GM23248 (cell line): ENCODE measurements at regions not wholly inside any gene's neighbourhood (a gene's known extent, or its start where the extent isn't known, plus 50 kb on each side); places are given as distances from the start of the nearest gene placed in this dataset.

Source experiments
- DNase-seq: peaks from one replicate; pipeline ENCODE4 v3.0.0-alpha.2; 2015
- H2AFZ ChIP-seq: fragments of 200-600 bp; sonication (generic); 2 replicates; pipeline ENCODE4 v1.6.1; 2016; ENCODE audit warnings: antibody characterized with exemption
- H3F3A ChIP-seq: fragments of 200-600 bp; sonication (generic); 2 replicates; pipeline ENCODE4 v1.6.1; 2016; ENCODE audit warnings: mild to moderate bottlenecking, antibody characterized with exemption, mixed run types; ENCODE audit not compliant: insufficient read depth
- H3K27ac ChIP-seq: fragments of 200-600 bp; sonication (generic); 2 replicates; pipeline ENCODE4 v1.5.1; 2016; ENCODE audit warnings: mild to moderate bottlenecking
- H3K27me3 ChIP-seq: fragments of 200-600 bp; sonication (generic); replicated peaks from 2 replicates; pipeline ENCODE4 v1.6.1; 2016; ENCODE audit warnings: mild to moderate bottlenecking; ENCODE audit not compliant: insufficient read depth
- H3K36me3 ChIP-seq: fragments of 200-600 bp; sonication (generic); 2 replicates; pipeline ENCODE4 v1.6.1; 2016; ENCODE audit warnings: low read depth, mild to moderate bottlenecking
- H3K4me1 ChIP-seq: fragments of 200-600 bp; sonication (generic); 2 replicates; pipeline ENCODE4 v1.6.1; 2016; ENCODE audit warnings: mild to moderate bottlenecking; ENCODE audit not compliant: insufficient read depth
- H3K4me2 ChIP-seq: fragments of 200-600 bp; sonication (generic); one replicate; pipeline ENCODE4 v1.6.1; 2016; ENCODE audit warnings: mild to moderate bottlenecking; ENCODE audit not compliant: unreplicated experiment
- H3K4me3 ChIP-seq: fragments of 200-600 bp; sonication (generic); 2 replicates; pipeline ENCODE4 v1.5.1; 2016; ENCODE audit warnings: mild to moderate bottlenecking
- H3K79me2 ChIP-seq: fragments of 200-600 bp; sonication (generic); 2 replicates; pipeline ENCODE4 v1.6.1; 2016; ENCODE audit warnings: mild to moderate bottlenecking; ENCODE audit not compliant: insufficient read depth
- H3K9ac ChIP-seq: fragments of 200-600 bp; sonication (generic); 2 replicates; pipeline ENCODE4 v1.6.1; 2016; ENCODE audit warnings: mild to moderate bottlenecking
- H3K9me2 ChIP-seq: fragments of 200-600 bp; sonication (generic); 2 replicates; pipeline ENCODE4 v1.6.1; 2016; ENCODE audit warnings: mixed run types, mild to moderate bottlenecking, moderate library complexity; ENCODE audit not compliant: insufficient read depth
- H3K9me3 ChIP-seq: fragments of 200-600 bp; sonication (generic); one replicate; pipeline ENCODE4 v1.6.1; 2017; ENCODE audit warnings: low read depth
- H4K20me1 ChIP-seq: fragments of 200-600 bp; sonication (generic); 2 replicates; pipeline ENCODE4 v1.6.0; 2016; ENCODE audit not compliant: insufficient read depth
- EZH2 ChIP-seq: fragments of 200-600 bp; sonication (generic); IDR thresholded peaks from 2 replicates; pipeline ENCODE4 v1.6.1; 2018; ENCODE audit warnings: antibody characterized with exemption, mild to moderate bottlenecking; ENCODE audit not compliant: insufficient read depth, poor library complexity, severe bottlenecking
- EZH2phosphoT487 ChIP-seq: fragments of 200-600 bp; sonication (generic); IDR thresholded peaks from 2 replicates; pipeline ENCODE4 v1.6.1; 2018; ENCODE audit warnings: antibody characterized with exemption, moderate library complexity, mild to moderate bottlenecking, low read depth; ENCODE audit not compliant: insufficient read depth
- WGBS, 2 experiments: methylation state at CpG; one replicate each; pipeline ENCODE4 v1.1.6; 2015 to 2017; ENCODE audit warnings: low lambda C conversion rate in 2 of 2, low coverage in 1 of 2; ENCODE audit errors: missing lambda C conversion rate in 2 of 2; 5-methylcytosine and 5-hydroxymethylcytosine counted together
- in situ Hi-C: fragments of 300-500 bp; cut with MboI; formaldehyde crosslinking; loops from 2 replicates; pipeline ENCODE4 v1.15.0; 2020

- Histone ChIP-seq H3K9me2 (no peaks in the 10 kb centered on the region), H3K4me1 (no peaks in the 10 kb centered on the region), H3K36me3 (no peaks in the 10 kb centered on the region), H4K20me1 (no peaks in the 10 kb centered on the region), H3K27me3 (peaks cover 4% of the 10 kb centered on the region), H3K79me2 (no peaks in the 10 kb centered on the region), H3K27ac (no peak overlapping the region), H3F3A (no peaks in the 10 kb centered on the region), H3K9ac (no peak overlapping the region), H3K4me2 (no peak overlapping the region), H2AFZ (no peak overlapping the region), H3K4me3 (no peak overlapping the region), H3K9me3 (no peaks in the 10 kb centered on the region)
- no peak for TF ChIP-seq EZH2phosphoT487
- no peak for TF ChIP-seq EZH2
- DNase-seq, result no peak
- WGBS, 2 experiments, result 91 to 95% methylated on average over 4 to 5 of the region's 5 CpGs
- in situ Hi-C loops, result no loop called here
Measured at GRCh38 chr1:30638811-30639210, 84.6 kb downstream of the MATN1 start.

- no peak for TF ChIP-seq EZH2phosphoT487
- TF ChIP-seq EZH2, result no peak
- WGBS, 2 experiments, result 81 to 88% methylated on average over 4 of the region's 4 CpGs
- in situ Hi-C loops, result no loop called here
Measured at GRCh38 chr1:30638086-30638485, 85.3 kb downstream of the MATN1 start.

GRCh38 chr1:30637183-30637980 is 86.0 kb downstream of the MATN1 start:
- Histone ChIP-seq H3K79me2 (no peaks in the 10 kb centered on the region), H3K27ac (no peak overlapping the region), H3K9me3 (no peaks in the 10 kb centered on the region), H3K36me3 (no peaks in the 10 kb centered on the region), H4K20me1 (no peaks in the 10 kb centered on the region), H3F3A (no peaks in the 10 kb centered on the region), H3K4me2 (no peak overlapping the region), H3K9me2 (no peaks in the 10 kb centered on the region), H3K4me3 (no peak overlapping the region), H3K4me1 (no peaks in the 10 kb centered on the region), H2AFZ (no peak overlapping the region), H3K9ac (no peak overlapping the region), H3K27me3 (no peaks in the 10 kb centered on the region; the same call in none of the 2 replicates)
- no peak for DNase-seq
- TF ChIP-seq EZH2 (no peak), EZH2phosphoT487 (no peak)
- in situ Hi-C loops, result no loop called here
- WGBS, 2 experiments, result 57 to 65% methylated on average over 12 of the region's 12 CpGs

More at GRCh38 chr1:30638086-30638485, 85.3 kb downstream of the MATN1 start:
- H3K9me3 ChIP-seq, result no peaks in the 10 kb centered on the region
- no peak overlapping the region for H3K4me3 ChIP-seq
- H3K79me2 ChIP-seq, result no peaks in the 10 kb centered on the region
- no peak overlapping the region for H3K4me2 ChIP-seq
- no peak overlapping the region for H3K9ac ChIP-seq
- H3F3A ChIP-seq, result no peaks in the 10 kb centered on the region
- H3K27ac ChIP-seq, result no peak overlapping the region
- DNase-seq, result no peak
- no peaks in the 10 kb centered on the region for H4K20me1 ChIP-seq
- H3K36me3 ChIP-seq, result no peaks in the 10 kb centered on the region
- H3K27me3 ChIP-seq, result no peaks in the 10 kb centered on the region; the same call in none of the 2 replicates
- no peaks in the 10 kb centered on the region for H3K9me2 ChIP-seq
- H2AFZ ChIP-seq, result no peak overlapping the region
- H3K4me1 ChIP-seq, result no peaks in the 10 kb centered on the region

GRCh38 chr1:30636621-30637020 is 86.8 kb downstream of the MATN1 start:
- TF ChIP-seq EZH2phosphoT487 (no peak), EZH2 (no peak)
- Histone ChIP-seq H3K4me1 (no peaks in the 10 kb centered on the region), H3K27me3 (no peaks in the 10 kb centered on the region; the same call in none of the 2 replicates), H3K79me2 (no peaks in the 10 kb centered on the region), H2AFZ (no peak overlapping the region), H3K9ac (no peak overlapping the region), H3K9me3 (no peaks in the 10 kb centered on the region), H4K20me1 (no peaks in the 10 kb centered on the region), H3K4me2 (no peak overlapping the region), H3K9me2 (no peaks in the 10 kb centered on the region), H3F3A (no peaks in the 10 kb centered on the region), H3K27ac (no peak overlapping the region), H3K4me3 (no peak overlapping the region), H3K36me3 (no peaks in the 10 kb centered on the region)
- no peak for DNase-seq
- in situ Hi-C loops, result no loop called here
- WGBS, 2 experiments, result 70 to 75% methylated on average over 5 of the region's 5 CpGs
